NT2/D1 (cell line): ENCODE measurements at regions not wholly inside any gene's neighbourhood (a gene's known extent, or its start where the extent isn't known, plus 50 kb on each side); places are given as distances from the start of the nearest gene placed in this dataset.

Experiments used
- SUZ12 ChIP-seq: IDR thresholded peaks from 2 replicates; pipeline ENCODE4 v1.6.1; 2011; ENCODE audit not compliant: insufficient read length, insufficient read depth; ENCODE audit errors: extremely low read depth
- YY1 ChIP-seq: IDR thresholded peaks from 2 replicates; pipeline ENCODE4 v1.6.1; 2011; ENCODE audit not compliant: insufficient read length, insufficient read depth

GRCh38 chr6:66054967-66055366, 347.9 kb upstream of the EYS start:
- no peak for TF ChIP-seq YY1
- no peak for TF ChIP-seq SUZ12
